HG02970 (cell line): ENCODE measurements at regions not wholly inside any gene's neighbourhood (a gene's known extent, or its start where the extent isn't known, plus 50 kb on each side); places are given as distances from the start of the nearest gene placed in this dataset.

Experiments
- ATAC-seq: cut with Tn5 transposase; IDR thresholded peaks from one replicate; pipeline ENCODE4 v1.9.1; 2021; ENCODE audit warnings: mild to moderate bottlenecking, moderate library complexity, moderate number of reproducible peaks; ENCODE audit not compliant: unreplicated experiment, low FRiP score

DNA sequence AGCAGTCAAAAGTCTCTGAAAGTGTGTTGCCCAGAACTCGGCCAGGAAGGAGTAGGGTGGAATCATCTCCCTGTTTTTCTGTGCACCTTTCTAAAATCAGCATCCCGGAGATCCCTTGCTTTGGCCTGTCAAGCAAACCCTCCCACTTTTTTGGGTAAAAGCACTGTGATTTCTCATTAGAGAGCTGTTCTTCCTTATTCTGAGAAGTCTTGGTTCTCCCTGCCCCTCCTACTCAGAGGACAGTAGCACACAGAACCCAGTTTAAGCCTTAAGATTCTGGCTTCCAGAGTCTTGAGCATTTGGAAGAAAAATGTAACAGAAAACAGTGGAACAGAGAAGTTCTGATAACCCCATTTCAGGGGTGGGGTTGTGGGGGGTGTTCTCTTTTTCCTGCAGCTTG lies 52.6 kb upstream of the KATNAL1 start:
- ATAC-seq = no peak

DNA sequence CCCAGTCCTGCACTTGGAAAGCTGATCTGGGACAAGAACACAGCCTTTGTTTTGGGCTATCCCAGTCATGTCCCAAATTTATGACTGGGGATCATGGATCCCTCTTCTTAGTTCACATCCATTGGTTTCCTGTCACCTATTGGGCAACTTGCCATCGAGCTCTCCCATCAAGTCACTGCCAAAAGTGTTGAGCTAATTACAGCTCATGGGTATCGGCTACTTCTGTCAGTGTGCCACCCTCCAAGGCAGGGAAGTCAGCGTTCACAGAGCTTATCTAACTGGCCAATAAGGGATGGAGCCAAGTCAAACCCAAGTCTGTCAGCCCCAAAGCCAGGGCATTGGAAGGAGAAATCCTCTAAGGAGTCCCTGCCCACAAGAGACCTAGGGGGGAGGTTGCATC lies 53.2 kb upstream of the KATNAL1 start:
- ATAC-seq = no peak

DNA sequence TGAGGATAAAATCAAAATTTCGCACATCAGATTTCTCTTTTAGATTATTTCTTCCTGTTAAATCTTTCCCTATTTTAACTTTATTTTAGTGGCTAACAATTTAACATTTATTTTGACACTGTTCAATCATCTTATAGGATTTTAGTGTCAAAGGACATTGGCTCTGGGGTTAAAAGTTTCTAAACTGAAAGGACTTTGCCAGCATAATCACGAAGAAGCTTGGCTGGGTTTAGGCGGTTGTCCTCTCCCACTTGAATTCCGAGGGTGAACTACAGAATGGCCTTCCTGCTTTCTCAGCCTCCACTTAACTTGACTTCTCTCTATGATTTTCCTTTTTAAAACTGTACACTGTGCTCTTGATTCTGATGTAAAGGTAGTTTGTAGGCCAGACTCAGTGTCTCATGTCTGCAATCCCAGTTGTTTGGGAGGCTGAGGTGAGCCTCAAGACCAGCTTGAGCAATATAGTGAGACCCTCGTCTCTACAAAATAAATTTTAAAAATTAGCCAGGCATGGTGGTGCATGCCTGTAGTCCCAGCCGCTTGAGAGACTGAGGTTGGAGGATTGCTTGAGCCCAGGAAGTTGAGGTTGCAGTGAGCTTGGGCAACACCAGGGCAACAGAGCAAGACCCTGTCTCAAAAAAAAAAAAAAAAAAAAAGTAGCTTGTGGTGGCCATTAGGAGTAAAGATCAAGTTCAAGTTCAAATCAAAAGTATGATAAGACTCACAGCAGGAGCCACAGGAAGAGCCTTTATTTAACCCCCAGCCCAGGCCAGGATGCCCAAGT lies 54.8 kb upstream of the KATNAL1 start:
- no peak for ATAC-seq

DNA sequence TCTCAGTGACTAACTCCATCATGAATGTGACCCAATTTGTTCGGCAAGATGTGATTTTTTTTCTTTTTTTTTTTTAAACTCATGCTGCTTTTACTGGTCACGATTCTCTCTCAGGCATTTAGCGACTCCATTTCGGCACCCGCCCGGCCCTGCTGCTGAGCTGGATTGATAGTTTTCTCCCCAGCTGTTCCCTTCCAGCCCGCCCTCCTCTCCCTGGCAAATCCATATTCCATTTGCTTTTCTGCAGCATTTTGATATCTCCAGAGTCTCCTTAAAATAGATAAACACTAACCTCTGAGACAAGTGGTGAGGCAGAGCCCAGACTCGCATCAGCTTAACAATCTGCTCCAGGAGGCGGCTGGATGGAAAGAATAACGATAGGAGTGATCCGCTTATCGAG lies 55.5 kb upstream of the KATNAL1 start:
- no peak for ATAC-seq

DNA sequence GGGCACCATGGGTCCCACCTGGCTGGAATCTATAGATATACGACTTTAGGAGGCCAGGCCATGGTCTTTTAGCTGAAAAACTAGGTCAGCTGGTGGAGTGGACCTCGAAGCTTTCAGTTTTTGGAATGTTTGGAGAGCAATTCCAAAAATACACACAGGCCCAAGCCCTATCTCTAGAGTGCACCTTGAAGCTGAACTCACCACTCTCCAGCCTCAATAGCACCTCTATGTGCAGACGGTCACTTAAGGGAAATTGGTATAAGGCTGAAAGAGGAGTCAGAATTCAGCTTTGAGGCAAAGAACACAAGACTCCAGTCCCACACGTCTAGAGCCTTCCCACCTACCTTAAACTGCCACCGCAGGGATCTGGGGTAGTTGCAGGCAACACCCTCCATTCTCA lies 56.4 kb upstream of the KATNAL1 start:
- ATAC-seq = no peak

DNA sequence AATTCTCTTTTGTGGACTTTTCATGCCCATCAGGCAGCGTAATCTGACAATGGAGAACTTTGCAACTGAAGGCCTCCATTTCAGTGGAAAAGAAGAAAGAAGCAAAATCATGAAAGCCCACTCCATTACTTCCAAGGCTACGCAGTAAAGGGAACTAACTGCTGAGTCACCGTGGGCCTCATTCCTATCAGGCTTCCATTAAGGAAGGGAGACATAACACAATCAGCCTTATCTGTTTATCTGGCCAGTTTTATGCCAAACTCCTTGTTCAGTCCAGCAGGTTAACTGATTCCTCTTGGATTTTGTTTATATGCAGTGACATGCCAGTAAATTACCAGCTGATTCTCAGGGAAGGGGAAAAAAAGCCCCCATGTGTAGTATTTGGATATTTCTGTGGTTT lies 56.8 kb upstream of the KATNAL1 start:
- no peak for ATAC-seq

DNA sequence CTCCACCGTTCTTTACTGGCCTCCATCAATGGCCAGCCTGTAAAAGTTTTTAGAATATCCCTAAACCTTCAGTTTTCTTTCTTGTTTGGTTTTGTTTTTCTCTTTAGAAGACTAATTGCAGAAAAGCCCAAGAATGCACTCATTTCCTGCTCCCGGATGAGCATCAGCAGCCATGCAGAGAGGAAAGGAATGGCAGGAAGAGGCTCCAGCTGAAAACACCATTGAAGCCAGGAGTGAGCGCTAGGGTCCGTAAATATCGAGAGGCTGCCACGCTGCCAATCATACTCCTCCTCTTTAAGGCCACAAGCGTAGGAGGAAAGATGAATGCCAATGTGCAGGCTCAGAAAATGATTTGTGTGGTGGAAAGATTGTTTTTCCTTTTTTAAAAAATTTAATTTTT lies 57.4 kb upstream of the UBE2L5 start:
- ATAC-seq = no peak

DNA sequence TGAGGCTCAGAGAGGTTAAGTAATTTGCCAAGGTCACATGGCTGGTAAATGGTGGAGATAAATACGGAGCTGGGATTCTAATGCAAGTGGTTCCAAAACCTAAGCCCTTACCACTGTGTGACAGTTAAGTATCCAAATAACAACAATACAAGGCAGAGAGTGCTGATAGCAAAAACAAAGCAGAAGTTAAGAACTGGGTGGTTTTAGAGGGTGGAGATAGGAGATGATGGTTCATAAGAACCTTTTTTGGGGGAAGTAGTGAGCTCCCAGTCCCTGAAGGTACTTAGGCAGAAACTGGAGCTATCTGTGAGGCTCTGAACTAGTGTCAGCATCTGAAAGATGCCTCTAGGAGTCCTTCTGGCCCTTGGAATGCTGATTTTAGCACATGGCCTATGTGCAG lies 56.2 kb upstream of the UBE2L5 start:
- no peak for ATAC-seq

DNA sequence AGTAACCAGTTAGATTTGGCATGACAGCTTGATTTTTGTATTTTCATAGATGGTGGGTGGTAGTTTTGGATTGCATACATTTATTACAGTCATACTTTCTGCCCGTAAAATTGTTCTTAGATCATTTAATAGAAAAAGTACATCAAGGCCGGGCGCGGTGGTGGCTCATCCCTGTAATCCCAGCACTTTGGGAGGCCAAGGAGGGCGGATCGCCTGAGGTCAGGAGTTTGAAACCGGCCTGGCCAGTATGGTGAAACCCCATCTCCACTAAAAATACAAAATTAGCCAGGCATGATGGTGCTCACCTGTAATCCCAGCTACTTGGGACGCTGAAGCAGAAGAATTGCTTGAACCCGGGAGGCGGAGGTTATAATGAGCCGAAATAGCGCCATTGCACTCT lies 55.0 kb upstream of the UBE2L5 start:
- no peak for ATAC-seq

DNA sequence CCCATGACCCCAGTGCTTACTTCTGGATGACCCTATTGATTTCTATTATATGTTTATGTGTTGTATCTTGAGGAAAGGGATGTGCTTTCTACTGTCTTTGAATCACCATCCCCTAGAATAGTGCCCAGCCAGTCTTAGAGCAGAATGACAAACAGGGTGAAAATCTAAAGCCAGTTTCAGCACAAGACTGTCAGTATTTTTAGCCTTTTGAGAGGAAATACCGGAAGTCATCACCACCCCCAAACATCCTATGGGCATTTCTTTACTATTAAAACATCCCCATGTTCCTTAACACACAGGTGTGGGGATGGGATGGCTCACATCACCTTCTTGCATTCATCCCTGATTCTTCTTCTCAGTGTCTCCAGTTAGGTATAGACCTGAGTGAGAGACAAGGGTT lies 52.1 kb upstream of the UBE2L5 start:
- no peak for ATAC-seq

DNA sequence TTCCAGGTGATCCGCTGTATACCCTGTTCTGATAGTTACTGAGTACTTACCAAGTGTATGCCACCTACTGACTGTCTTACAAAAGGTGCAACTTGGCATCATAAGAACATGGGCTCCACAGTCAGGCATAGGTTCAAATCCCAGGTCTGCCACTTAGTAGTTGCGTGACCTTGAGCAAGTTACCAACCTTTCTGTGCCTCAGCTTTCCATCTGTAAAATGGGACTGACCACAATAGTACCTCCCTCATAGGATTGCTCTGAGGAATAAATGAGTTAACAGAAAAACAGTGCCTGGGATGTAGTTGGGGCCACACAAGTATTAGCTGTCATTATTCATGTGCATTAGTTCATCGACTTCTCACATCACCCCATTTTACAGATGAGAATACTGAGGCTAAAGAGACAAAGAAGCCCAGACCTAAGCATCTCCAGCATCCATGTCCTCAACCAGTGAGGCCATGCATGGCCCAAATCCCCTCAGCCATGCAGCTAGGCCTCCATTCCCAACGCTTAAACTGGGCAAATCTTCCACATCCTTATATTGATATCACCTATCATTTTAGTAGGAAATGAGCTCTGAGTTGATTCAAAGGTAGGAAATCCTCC lies 51.3 kb upstream of the UBE2L5 start:
- ATAC-seq = no peak

DNA sequence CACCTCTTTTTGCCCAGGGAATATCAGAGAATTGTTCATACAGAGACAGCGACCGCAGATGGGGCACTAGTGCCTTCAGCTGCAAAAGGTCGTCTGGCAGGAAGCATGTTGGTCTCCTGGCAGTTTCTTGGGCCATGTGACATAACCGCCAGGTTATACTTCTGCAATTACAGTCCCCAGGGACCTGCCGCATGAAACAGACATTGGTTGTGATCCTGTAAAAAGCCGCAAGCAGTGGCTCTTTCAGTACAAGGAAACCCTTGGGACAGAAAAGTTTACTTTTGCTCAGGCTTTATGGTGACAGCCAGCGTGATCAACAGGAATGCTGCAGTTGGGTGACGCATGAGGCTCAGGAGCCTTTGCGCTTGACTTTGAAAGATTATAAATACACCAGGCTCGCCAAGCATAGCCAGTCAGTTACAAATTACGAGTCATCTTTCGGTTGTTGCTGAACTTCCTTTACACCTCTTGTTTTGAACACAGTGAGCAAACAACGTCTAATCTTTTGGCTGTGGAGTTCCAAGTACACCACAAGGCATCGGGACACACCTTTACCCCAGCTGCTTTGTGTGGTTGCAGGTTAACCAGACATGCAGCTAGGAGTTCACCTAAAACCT lies 50.5 kb upstream of the UBE2L5 start:
- ATAC-seq = peak; percentile 64
